ENCODE measurements at regions not wholly inside any gene's neighbourhood (a gene's known extent, or its start where the extent isn't known, plus 50 kb on each side); places are given as distances from the start of the nearest gene placed in this dataset.

DNA sequence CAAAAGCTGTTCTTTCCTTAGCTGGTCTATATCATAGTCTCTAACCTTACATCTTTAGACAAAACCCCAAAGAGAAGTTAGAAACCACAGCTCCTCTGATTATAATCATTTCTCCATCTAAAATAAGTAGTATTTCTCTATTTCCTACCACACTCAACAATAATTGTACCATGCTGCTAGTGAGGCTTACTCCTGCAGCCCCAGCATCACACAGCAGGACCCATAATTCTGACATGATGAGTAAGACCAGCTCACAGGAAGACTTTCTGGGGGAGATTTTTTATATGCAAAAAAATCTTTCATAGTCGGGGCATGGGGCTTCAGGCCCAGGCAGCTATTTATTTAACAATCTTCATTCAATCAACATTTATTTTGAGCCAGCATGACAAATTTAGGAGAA is 441.6 kb downstream of the DYNC2H1 start:
- Histone ChIP-seq H3K27ac (ENCODE audit: low read depth, low read length) (no peak overlapping the region), H2AFZ (ENCODE audit: low read length) (no peak overlapping the region), H3K4me3 (ENCODE audit: insufficient read depth, low read length) (no peak overlapping the region), H3K4me1 (ENCODE audit: insufficient read depth, low read length) (no peaks in the 10 kb centered on the region), H3K4me2 (ENCODE audit: insufficient read depth, low read length) (no peak overlapping the region), H3K27me3 (ENCODE audit: insufficient read depth, low read length) (no peaks in the 10 kb centered on the region), H3K36me3 (ENCODE audit: insufficient read depth, low read length) (no peaks in the 10 kb centered on the region), H3K9me3 (ENCODE audit: low read depth, low read length) (no peaks in the 10 kb centered on the region), H3K79me2 (ENCODE audit: insufficient read depth, low read length) (no peaks in the 10 kb centered on the region), H4K20me1 (ENCODE audit: insufficient read depth, low read length) (no peaks in the 10 kb centered on the region)
- TF ChIP-seq, protein P1, sequence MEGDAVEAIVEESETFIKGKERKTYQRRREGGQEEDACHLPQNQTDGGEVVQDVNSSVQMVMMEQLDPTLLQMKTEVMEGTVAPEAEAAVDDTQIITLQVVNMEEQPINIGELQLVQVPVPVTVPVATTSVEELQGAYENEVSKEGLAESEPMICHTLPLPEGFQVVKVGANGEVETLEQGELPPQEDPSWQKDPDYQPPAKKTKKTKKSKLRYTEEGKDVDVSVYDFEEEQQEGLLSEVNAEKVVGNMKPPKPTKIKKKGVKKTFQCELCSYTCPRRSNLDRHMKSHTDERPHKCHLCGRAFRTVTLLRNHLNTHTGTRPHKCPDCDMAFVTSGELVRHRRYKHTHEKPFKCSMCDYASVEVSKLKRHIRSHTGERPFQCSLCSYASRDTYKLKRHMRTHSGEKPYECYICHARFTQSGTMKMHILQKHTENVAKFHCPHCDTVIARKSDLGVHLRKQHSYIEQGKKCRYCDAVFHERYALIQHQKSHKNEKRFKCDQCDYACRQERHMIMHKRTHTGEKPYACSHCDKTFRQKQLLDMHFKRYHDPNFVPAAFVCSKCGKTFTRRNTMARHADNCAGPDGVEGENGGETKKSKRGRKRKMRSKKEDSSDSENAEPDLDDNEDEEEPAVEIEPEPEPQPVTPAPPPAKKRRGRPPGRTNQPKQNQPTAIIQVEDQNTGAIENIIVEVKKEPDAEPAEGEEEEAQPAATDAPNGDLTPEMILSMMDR (IDR thresholded peaks at IDR 0.05; ENCODE audit: extremely low read depth, low read depth, low read length): no peak
- no peak for DNase-seq (ENCODE audit: insufficient read length, low spot score, missing footprints)

- Histone ChIP-seq H3K27ac (ENCODE audit: low read depth, low read length) (no peak overlapping the region), H3K79me2 (ENCODE audit: insufficient read depth, low read length) (no peaks in the 10 kb centered on the region), H2AFZ (ENCODE audit: low read length) (peak overlapping the region; percentile 4), H3K4me1 (ENCODE audit: insufficient read depth, low read length) (no peaks in the 10 kb centered on the region), H4K20me1 (ENCODE audit: insufficient read depth, low read length) (no peaks in the 10 kb centered on the region), H3K9me3 (ENCODE audit: low read depth, low read length) (no peaks in the 10 kb centered on the region), H3K4me2 (ENCODE audit: insufficient read depth, low read length) (no peak overlapping the region), H3K27me3 (ENCODE audit: insufficient read depth, low read length) (no peaks in the 10 kb centered on the region), H3K4me3 (ENCODE audit: insufficient read depth, low read length) (no peak overlapping the region), H3K36me3 (ENCODE audit: insufficient read depth, low read length) (no peaks in the 10 kb centered on the region)
- DNase-seq (ENCODE audit: insufficient read length, low spot score, missing footprints): no peak
- TF ChIP-seq, protein P1 (IDR thresholded peaks at IDR 0.05; ENCODE audit: extremely low read depth, low read depth, low read length): no peak
These were observed 442.9 kb downstream of the DYNC2H1 start for GRCh38 chr11:103552086-103552485.

DNA sequence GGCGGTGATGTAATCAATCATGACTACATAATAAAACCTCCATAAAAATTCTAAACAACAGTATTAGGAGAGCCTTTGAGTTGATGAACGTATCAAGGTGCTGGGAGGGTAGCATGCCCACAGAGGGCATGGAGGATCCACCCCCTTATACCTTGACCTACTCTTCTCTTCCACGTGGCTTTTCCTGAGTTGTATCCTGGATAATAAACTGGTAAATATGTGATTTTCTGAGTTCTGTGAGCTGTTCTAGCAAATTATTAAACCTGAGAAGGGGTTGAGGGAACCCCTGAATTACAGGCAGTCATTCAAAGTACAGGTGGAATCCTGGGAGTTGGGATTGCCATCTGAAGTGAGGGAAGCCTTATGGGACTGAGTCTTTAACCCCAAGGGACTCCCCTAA is 446.9 kb downstream of the DYNC2H1 start:
- Histone ChIP-seq H3K4me2 (ENCODE audit: insufficient read depth, low read length) (no peak overlapping the region), H3K4me1 (ENCODE audit: insufficient read depth, low read length) (no peaks in the 10 kb centered on the region), H4K20me1 (ENCODE audit: insufficient read depth, low read length) (no peaks in the 10 kb centered on the region), H3K27me3 (ENCODE audit: insufficient read depth, low read length) (no peaks in the 10 kb centered on the region), H3K4me3 (ENCODE audit: insufficient read depth, low read length) (no peak overlapping the region), H3K27ac (ENCODE audit: low read depth, low read length) (no peak overlapping the region), H3K36me3 (ENCODE audit: insufficient read depth, low read length) (no peaks in the 10 kb centered on the region), H2AFZ (ENCODE audit: low read length) (no peak overlapping the region), H3K79me2 (ENCODE audit: insufficient read depth, low read length) (no peaks in the 10 kb centered on the region), H3K9me3 (ENCODE audit: low read depth, low read length) (no peaks in the 10 kb centered on the region)
- TF ChIP-seq, protein P1 (IDR thresholded peaks at IDR 0.05; ENCODE audit: extremely low read depth, low read depth, low read length): no peak
- DNase-seq (ENCODE audit: insufficient read length, low spot score, missing footprints): no peak

DNA sequence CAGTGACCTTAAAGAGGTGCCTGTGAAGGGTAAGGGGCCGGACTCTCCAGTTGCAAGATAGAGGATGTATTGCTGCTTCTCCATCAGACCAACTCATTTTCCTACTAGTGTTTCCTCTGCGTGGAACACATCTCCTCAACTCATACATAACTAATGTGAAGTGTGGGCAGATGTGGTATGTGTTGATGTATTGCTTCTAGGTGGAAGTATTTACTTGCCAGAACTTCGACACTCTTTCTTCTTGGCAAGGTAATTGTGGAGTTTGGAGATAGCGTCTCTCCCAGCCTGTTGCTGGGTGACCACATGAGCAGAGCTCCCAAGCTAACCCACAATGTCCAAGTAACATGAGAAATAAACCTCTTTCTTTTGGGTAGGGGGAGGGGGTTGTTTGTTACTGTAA is 456.9 kb downstream of the DYNC2H1 start:
- no peak overlapping the region for H2AFZ ChIP-seq (ENCODE audit: low read length)

More for the DNA sequence above, 456.9 kb downstream of the DYNC2H1 start:
- H3K27ac ChIP-seq (ENCODE audit: low read depth, low read length): no peak overlapping the region
- H3K4me1 ChIP-seq (ENCODE audit: insufficient read depth, low read length): no peaks in the 10 kb centered on the region
- no peaks in the 10 kb centered on the region for H3K36me3 ChIP-seq (ENCODE audit: insufficient read depth, low read length)
- H4K20me1 ChIP-seq (ENCODE audit: insufficient read depth, low read length): no peaks in the 10 kb centered on the region
- H3K27me3 ChIP-seq (ENCODE audit: insufficient read depth, low read length): no peaks in the 10 kb centered on the region
- no peak overlapping the region for H3K4me2 ChIP-seq (ENCODE audit: insufficient read depth, low read length)
- H3K79me2 ChIP-seq (ENCODE audit: insufficient read depth, low read length): no peaks in the 10 kb centered on the region
- DNase-seq (ENCODE audit: insufficient read length, low spot score, missing footprints): no peak
- H3K4me3 ChIP-seq (ENCODE audit: insufficient read depth, low read length): no peak overlapping the region
- TF ChIP-seq, protein P1 (IDR thresholded peaks at IDR 0.05; ENCODE audit: extremely low read depth, low read depth, low read length): no peak
- no peaks in the 10 kb centered on the region for H3K9me3 ChIP-seq (ENCODE audit: low read depth, low read length)
